Osteoblast (primary cell): ENCODE measurements at regions not wholly inside any gene's neighbourhood (a gene's known extent, or its start where the extent isn't known, plus 50 kb on each side); places are given as distances from the start of the nearest gene placed in this dataset.

Experiments used
- DNase-seq: peaks from one replicate; pipeline ENCODE4 v3.0.0; 2011; ENCODE audit warnings: low spot score, mixed read lengths; ENCODE audit not compliant: insufficient read length; ENCODE audit errors: missing footprints
- H2AFZ ChIP-seq: 2 replicates; pipeline ENCODE4 v1.6.0; 2011; ENCODE audit warnings: mild to moderate bottlenecking, low read length
- H3K27ac ChIP-seq: 2 replicates; pipeline ENCODE4 v1.5.1; 2011; ENCODE audit warnings: mild to moderate bottlenecking, low read depth, low read length, moderate library complexity
- H3K27me3 ChIP-seq: 2 replicates; pipeline ENCODE4 v1.6.0; 2012; ENCODE audit warnings: mild to moderate bottlenecking, control low read depth, inconsistent platforms, low read length, moderate library complexity; ENCODE audit not compliant: insufficient read depth
- H3K36me3 ChIP-seq: 2 replicates; pipeline ENCODE4 v1.5.1; 2011; ENCODE audit warnings: mild to moderate bottlenecking, low read length, control low read depth, moderate library complexity; ENCODE audit not compliant: insufficient read depth
- H3K4me1 ChIP-seq: 2 replicates; pipeline ENCODE4 v1.5.1; 2011; ENCODE audit warnings: mild to moderate bottlenecking, low read length, control low read depth, moderate library complexity; ENCODE audit not compliant: insufficient read depth
- H3K4me2 ChIP-seq: 2 replicates; pipeline ENCODE4 v1.6.0; 2011; ENCODE audit warnings: mild to moderate bottlenecking, low read length; ENCODE audit not compliant: insufficient read depth
- H3K4me3 ChIP-seq: fragments of 200-600 bp; sonication (generic); 3 replicates; pipeline ENCODE4 v1.5.1; 2012; ENCODE audit warnings: mild to moderate bottlenecking, low read length, inconsistent platforms; ENCODE audit not compliant: insufficient read depth
- H3K79me2 ChIP-seq: 2 replicates; pipeline ENCODE4 v1.6.0; 2012; ENCODE audit warnings: mild to moderate bottlenecking, low read length, control low read depth, inconsistent platforms; ENCODE audit not compliant: insufficient read depth
- H3K9me3 ChIP-seq: 2 replicates; pipeline ENCODE4 v1.5.1; 2011; ENCODE audit warnings: low read depth, low read length, control low read depth
- H4K20me1 ChIP-seq: 2 replicates; pipeline ENCODE4 v1.6.0; 2012; ENCODE audit warnings: mild to moderate bottlenecking, low read length, control low read depth; ENCODE audit not compliant: insufficient read depth
- TF ChIP-seq, protein P1 (sequence below): IDR thresholded peaks from 2 replicates; pipeline ENCODE4 v1.5.1; 2011; ENCODE audit warnings: mild to moderate bottlenecking, low read depth, low read length, moderate library complexity; ENCODE audit errors: extremely low read depth

DNA sequence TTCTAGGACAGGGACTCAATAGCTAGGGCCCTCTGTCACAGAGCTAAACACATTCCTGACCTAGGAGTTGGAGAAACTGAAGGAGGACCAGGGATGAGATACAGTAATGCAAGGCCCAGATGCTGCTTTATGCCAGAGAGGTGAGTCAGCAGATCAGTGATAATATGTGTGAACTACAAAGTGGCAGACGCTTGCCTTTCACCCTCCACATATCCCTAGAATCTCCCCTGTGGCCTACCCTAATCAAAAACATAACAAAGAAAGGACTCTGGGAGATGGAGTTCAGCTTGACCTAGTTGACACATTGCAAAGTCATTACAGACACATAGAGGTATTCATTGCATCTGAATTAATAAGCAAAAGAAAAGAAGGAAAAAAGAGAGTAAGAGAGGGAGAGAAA, 417.6 kb upstream of the DYNLRB2 start:
- Histone ChIP-seq H3K4me2 (no peak overlapping the region), H2AFZ (no peak overlapping the region), H3K4me3 (no peak overlapping the region), H3K27ac (no peak overlapping the region), H3K36me3 (no peaks in the 10 kb centered on the region), H3K27me3 (no peaks in the 10 kb centered on the region), H3K79me2 (no peaks in the 10 kb centered on the region), H3K4me1 (peaks cover 18% of the 10 kb centered on the region), H3K9me3 (no peaks in the 10 kb centered on the region), H4K20me1 (no peaks in the 10 kb centered on the region)
- no peak for DNase-seq
- TF ChIP-seq, protein P1, sequence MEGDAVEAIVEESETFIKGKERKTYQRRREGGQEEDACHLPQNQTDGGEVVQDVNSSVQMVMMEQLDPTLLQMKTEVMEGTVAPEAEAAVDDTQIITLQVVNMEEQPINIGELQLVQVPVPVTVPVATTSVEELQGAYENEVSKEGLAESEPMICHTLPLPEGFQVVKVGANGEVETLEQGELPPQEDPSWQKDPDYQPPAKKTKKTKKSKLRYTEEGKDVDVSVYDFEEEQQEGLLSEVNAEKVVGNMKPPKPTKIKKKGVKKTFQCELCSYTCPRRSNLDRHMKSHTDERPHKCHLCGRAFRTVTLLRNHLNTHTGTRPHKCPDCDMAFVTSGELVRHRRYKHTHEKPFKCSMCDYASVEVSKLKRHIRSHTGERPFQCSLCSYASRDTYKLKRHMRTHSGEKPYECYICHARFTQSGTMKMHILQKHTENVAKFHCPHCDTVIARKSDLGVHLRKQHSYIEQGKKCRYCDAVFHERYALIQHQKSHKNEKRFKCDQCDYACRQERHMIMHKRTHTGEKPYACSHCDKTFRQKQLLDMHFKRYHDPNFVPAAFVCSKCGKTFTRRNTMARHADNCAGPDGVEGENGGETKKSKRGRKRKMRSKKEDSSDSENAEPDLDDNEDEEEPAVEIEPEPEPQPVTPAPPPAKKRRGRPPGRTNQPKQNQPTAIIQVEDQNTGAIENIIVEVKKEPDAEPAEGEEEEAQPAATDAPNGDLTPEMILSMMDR, result no peak

DNA sequence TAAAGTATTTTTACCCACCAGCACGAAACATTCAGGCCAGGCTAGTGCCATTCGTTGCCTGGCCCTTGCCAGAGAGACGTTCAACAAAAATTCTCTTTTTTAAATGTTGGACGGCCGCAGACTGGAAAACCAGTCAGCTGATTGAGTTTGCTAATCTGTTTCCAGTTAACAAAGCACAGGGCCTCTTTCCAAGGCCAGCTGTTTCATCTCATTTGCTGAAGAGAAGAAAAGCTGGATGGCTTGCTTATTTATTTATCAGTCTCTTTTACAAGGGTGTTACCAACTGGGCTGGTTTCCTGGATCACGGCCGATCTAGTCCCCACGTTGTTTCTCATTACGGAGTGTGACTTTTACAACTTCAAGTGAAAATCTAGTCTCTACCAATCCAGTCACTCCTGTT, 418.7 kb upstream of the DYNLRB2 start:
- H3K4me3 ChIP-seq, result no peak overlapping the region
- peaks cover 18% of the 10 kb centered on the region for H3K4me1 ChIP-seq
- DNase-seq, result peak; percentile 27
- H4K20me1 ChIP-seq, result no peaks in the 10 kb centered on the region
- no peak overlapping the region for H3K4me2 ChIP-seq
- no peaks in the 10 kb centered on the region for H3K36me3 ChIP-seq
- TF ChIP-seq, protein P1, result no peak
- no peaks in the 10 kb centered on the region for H3K9me3 ChIP-seq
- H3K79me2 ChIP-seq, result no peaks in the 10 kb centered on the region
- no peaks in the 10 kb centered on the region for H3K27me3 ChIP-seq
- H3K27ac ChIP-seq, result no peak overlapping the region
- no peak overlapping the region for H2AFZ ChIP-seq

DNA sequence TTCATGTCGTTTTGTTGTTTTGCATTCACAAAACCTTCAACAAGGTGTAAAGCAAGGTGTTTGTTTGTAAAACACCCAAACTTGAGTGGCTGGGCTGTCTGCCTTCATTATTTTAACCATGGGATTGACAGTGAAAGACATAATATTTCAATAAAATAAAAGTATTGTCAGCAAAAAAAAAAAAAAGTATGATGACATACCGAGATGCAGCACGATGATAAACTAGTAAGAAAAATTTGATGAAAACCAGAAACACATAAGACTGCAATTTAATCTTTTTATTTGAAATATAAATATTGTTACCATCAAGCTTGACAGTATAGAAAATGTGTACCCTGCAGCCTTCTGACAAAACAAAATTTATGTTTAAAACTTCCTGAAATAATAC, 419.3 kb upstream of the DYNLRB2 start:
- H4K20me1 ChIP-seq, result no peaks in the 10 kb centered on the region
- H3K27me3 ChIP-seq, result no peaks in the 10 kb centered on the region
- DNase-seq, result no peak
- no peak overlapping the region for H3K4me2 ChIP-seq
- H3K36me3 ChIP-seq, result no peaks in the 10 kb centered on the region
- TF ChIP-seq, protein P1, result no peak
- H2AFZ ChIP-seq, result no peak overlapping the region
- H3K9me3 ChIP-seq, result no peaks in the 10 kb centered on the region
- no peaks in the 10 kb centered on the region for H3K79me2 ChIP-seq
- no peak overlapping the region for H3K27ac ChIP-seq
- no peak overlapping the region for H3K4me3 ChIP-seq
- H3K4me1 ChIP-seq, result peaks cover 18% of the 10 kb centered on the region

DNA sequence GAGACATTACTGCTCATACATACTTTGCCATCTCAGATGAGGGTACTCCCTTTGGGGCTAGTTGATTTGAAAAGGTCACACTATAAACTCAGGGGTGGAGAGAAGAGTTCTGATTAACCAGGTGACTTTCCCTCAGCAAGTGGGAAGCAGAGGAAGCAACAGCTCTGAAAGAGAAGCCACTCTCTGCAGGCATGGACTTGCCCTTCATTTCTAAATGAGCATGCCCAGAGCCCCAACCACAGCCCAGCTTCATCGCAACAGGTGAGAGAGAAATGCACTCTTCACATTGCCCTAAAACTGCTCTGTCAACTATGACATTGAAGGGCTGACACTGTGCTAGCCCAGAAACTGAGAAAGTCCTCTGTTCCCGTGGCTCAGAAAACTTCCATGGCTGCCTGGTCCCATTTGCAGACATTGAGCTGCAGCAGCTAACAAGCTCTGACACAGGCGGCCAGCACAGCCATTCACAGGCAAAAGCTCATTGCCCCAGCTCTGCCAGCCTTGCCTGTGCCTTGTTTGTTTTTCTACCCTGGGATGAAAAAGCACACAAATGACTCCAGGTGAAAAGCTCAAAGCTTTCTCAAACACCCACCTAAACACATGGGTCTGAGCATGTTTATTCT, 419.8 kb upstream of the DYNLRB2 start:
- TF ChIP-seq, protein P1, result no peak
- no peak for DNase-seq
- Histone ChIP-seq H3K27me3 (no peaks in the 10 kb centered on the region), H3K4me2 (no peak overlapping the region), H3K36me3 (no peaks in the 10 kb centered on the region), H2AFZ (no peak overlapping the region), H3K27ac (no peak overlapping the region), H3K9me3 (no peaks in the 10 kb centered on the region), H4K20me1 (no peaks in the 10 kb centered on the region), H3K4me3 (no peak overlapping the region), H3K4me1 (peaks cover 18% of the 10 kb centered on the region), H3K79me2 (no peaks in the 10 kb centered on the region)
